HEK293T (cell line): ENCODE measurements at regions not wholly inside any gene's neighbourhood (a gene's known extent, or its start where the extent isn't known, plus 50 kb on each side); places are given as distances from the start of the nearest gene placed in this dataset.

Source experiments
- ARNT ChIP-seq: fragments of 450-650 bp; IDR thresholded peaks from 2 replicates; pipeline ENCODE4 v1.6.1; 2017; ENCODE audit warnings: mild to moderate bottlenecking
- CTBP1 ChIP-seq: fragments of 450-650 bp; IDR thresholded peaks from 2 replicates; pipeline ENCODE4 v1.6.1; 2016; ENCODE audit warnings: borderline replicate concordance
- ELF4 ChIP-seq: fragments of 450-650 bp; IDR thresholded peaks from 2 replicates; pipeline ENCODE4 v1.6.1; 2017; ENCODE audit warnings: antibody characterized with exemption
- FOXA1 ChIP-seq: fragments of 450-650 bp; IDR thresholded peaks from 2 replicates; pipeline ENCODE4 v1.6.1; 2016; ENCODE audit warnings: mild to moderate bottlenecking
- FOXK2 ChIP-seq: fragments of 450-650 bp; IDR thresholded peaks from 2 replicates; pipeline ENCODE4 v1.6.1; 2016; ENCODE audit warnings: mild to moderate bottlenecking
- FOXM1 ChIP-seq: fragments of 450-650 bp; IDR thresholded peaks from 2 replicates; pipeline ENCODE4 v1.6.1; 2017; ENCODE audit warnings: mild to moderate bottlenecking, borderline replicate concordance
- HDGF ChIP-seq: fragments of 450-650 bp; IDR thresholded peaks from 2 replicates; pipeline ENCODE4 v1.6.1; 2017; ENCODE audit warnings: antibody characterized with exemption, borderline replicate concordance
- NFRKB ChIP-seq: fragments of 450-650 bp; IDR thresholded peaks from 2 replicates; pipeline ENCODE4 v1.6.1; 2016; ENCODE audit warnings: mild to moderate bottlenecking, moderate library complexity
- PKNOX1 ChIP-seq: fragments of 450-650 bp; IDR thresholded peaks from 2 replicates; pipeline ENCODE4 v1.6.1; 2016
- SP1 ChIP-seq: fragments of 450-650 bp; IDR thresholded peaks from 2 replicates; pipeline ENCODE4 v1.6.1; 2017
- SUZ12 ChIP-seq: fragments of 450-650 bp; IDR thresholded peaks from 2 replicates; pipeline ENCODE4 v1.6.1; 2016; ENCODE audit warnings: mild to moderate bottlenecking
- TARDBP ChIP-seq: fragments of 450-650 bp; IDR thresholded peaks from 2 replicates; pipeline ENCODE4 v1.6.1; 2016

GRCh38 chr13:111659219-111659775 lies 338.9 kb downstream of the TEX29 start:
- no peak for TF ChIP-seq SUZ12
- TF ChIP-seq FOXM1 = no peak
- no peak for TF ChIP-seq ARNT
- TF ChIP-seq HDGF = no peak
- TF ChIP-seq PKNOX1 = no peak
- TF ChIP-seq CTBP1 = no peak
- TF ChIP-seq FOXK2 = no peak
- TF ChIP-seq SP1 = no peak
- TF ChIP-seq TARDBP = no peak
- no peak for TF ChIP-seq FOXA1
- TF ChIP-seq ELF4 = no peak
- no peak for TF ChIP-seq NFRKB
